A549 (cell line): ENCODE measurements at regions not wholly inside any gene's neighbourhood (a gene's known extent, or its start where the extent isn't known, plus 50 kb on each side); places are given as distances from the start of the nearest gene placed in this dataset.
"Not testable (repeated sequence)": the region's sequence is repeated elsewhere in the genome, so short reads cannot be mapped to it uniquely, and the experiment has no call there.

Source experiments
- ATAC-seq, 2 experiments: fragments of 200-7000 bp in 1 of 2; fragments of >200 bp in 1 of 2; cut with Nextera tagmentation in 1 of 2; cut with Tn5 transposase in 1 of 2; 3 replicates each; pipeline versions ENCODE4 v1.8.0 to v1.9.1; 2018 to 2020; ENCODE audit warnings: mild to moderate bottlenecking in 1 of 2, moderate library complexity in 1 of 2
- CTCF ChIA-PET: fragments of 300-600 bp; sonication (Branson Sonifier 250); formaldehyde crosslinking; extraction: SDS; loops from one replicate; lab custom pipeline; 2021; ENCODE audit warnings: antibody characterized with exemption, inconsistent platforms; lab: Yijun Ruan, JAX
- POLR2A ChIA-PET: fragments of 350-600 bp; formaldehyde crosslinking; extraction: SDS; loops from one replicate; lab custom pipeline; 2021; ENCODE audit warnings: antibody characterized with exemption, inconsistent platforms; lab: Yijun Ruan, JAX
- DNase-seq, 2 experiments: peaks; one replicate each; pipeline versions ENCODE4 v3.0.0 to v3.0.0-alpha.2; 2011 to 2016; ENCODE audit warnings: low read depth in 1 of 2, low spot score in 1 of 2
- FAIRE-seq: peaks from 2 replicates; lab custom pipeline; 2011; peaks lifted over from hg19 to GRCh38; lab: Jason Lieb, UNC
- H3K27ac ChIP-seq, 2 experiments: fragments of >200 bp; sonication (Bioruptor Twin); formaldehyde crosslinking; 3 replicates each; pipeline ENCODE4 v1.5.1; 2016 to 2017
- H3K4me1 ChIP-seq: fragments of >200 bp; sonication (Bioruptor Twin); formaldehyde crosslinking; 3 replicates; pipeline ENCODE4 v1.6.1; 2016
- H3K4me2 ChIP-seq: fragments of >200 bp; sonication (Bioruptor Twin); formaldehyde crosslinking; 3 replicates; pipeline ENCODE4 v1.6.1; 2016
- H3K4me3 ChIP-seq: fragments of >200 bp; sonication (Bioruptor Twin); formaldehyde crosslinking; 3 replicates; pipeline ENCODE4 v1.5.1; 2016
- H3K9me3 ChIP-seq: fragments of >200 bp; sonication (Bioruptor Twin); formaldehyde crosslinking; 3 replicates; pipeline ENCODE4 v1.6.1; 2016
- BHLHE40 ChIP-seq: IDR thresholded peaks from 2 replicates; pipeline ENCODE4 v1.6.1; 2012; ENCODE audit warnings: low read depth, low read length, inconsistent platforms
- CBX2 ChIP-seq: fragments of 200-600 bp; sonication (generic); IDR thresholded peaks from 2 replicates; pipeline ENCODE4 v1.6.1; 2016; ENCODE audit warnings: low read depth, mild to moderate bottlenecking, borderline replicate concordance
- JUN ChIP-seq, 2 experiments: fragments of >200 bp; sonication (Bioruptor Twin); formaldehyde crosslinking; IDR thresholded peaks; 2 replicates in 1 of 2; 3 replicates in 1 of 2; pipeline ENCODE4 v1.6.1; 2016 to 2017
- JUNB ChIP-seq: fragments of >200 bp; sonication (Bioruptor Twin); formaldehyde crosslinking; IDR thresholded peaks from 2 replicates; pipeline ENCODE4 v1.6.1; 2016
- MYC ChIP-seq: IDR thresholded peaks from 2 replicates; pipeline ENCODE4 v1.6.1; 2012; ENCODE audit warnings: mild to moderate bottlenecking, inconsistent platforms, low read length, improper control_type of control experiment, borderline replicate concordance
- WGBS: methylation state at CpG from one replicate; pipeline ENCODE4 v1.1.6; 2017; ENCODE audit errors: missing lambda C conversion rate; 5-methylcytosine and 5-hydroxymethylcytosine counted together
- small RNA-seq, 6 experiments: library from RNA; depleted of rRNA; stranded (forward); fragments of <200 nt; gene quantifications; one replicate each; pipeline ENCODE3, GENCODE V24; 2012
- TF ChIP-seq, protein P1 (sequence below): fragments of 250-450 bp; sonication (Bioruptor Pico); IDR thresholded peaks from 2 replicates; pipeline ENCODE4 v1.5.0; 2021; ENCODE audit warnings: mild to moderate bottlenecking, moderate library complexity, borderline replicate concordance

DNA sequence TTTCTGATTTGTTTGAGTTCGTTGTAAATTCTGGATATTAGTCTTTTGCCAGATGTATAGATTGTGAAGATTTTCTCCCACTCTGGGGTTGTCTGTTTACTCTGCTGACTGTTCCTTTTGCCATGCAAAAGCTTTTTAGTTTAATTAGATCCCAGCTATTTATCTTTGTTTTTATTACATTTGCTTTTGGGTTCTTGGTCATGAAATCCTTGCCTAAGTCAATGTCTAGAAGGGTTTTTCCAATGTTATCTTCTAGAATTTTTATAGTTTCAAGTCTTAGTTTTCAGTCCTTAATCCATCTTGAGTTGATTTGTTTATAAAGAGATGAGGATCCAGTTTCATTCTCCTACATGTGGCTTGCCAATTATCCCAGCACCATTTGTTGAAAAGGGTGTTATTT is 68.7 kb upstream of the ZPLD1 start:
- H3K4me1 ChIP-seq, FAIRE-seq, DNase-seq, H3K4me2 ChIP-seq, POLR2A ChIA-PET, ATAC-seq, H3K9me3 ChIP-seq, CTCF ChIA-PET, H3K4me3 ChIP-seq, H3K27ac ChIP-seq: not testable (repeated sequence)
- 4% methylated on average over 1 of the region's 1 CpG for WGBS

DNA sequence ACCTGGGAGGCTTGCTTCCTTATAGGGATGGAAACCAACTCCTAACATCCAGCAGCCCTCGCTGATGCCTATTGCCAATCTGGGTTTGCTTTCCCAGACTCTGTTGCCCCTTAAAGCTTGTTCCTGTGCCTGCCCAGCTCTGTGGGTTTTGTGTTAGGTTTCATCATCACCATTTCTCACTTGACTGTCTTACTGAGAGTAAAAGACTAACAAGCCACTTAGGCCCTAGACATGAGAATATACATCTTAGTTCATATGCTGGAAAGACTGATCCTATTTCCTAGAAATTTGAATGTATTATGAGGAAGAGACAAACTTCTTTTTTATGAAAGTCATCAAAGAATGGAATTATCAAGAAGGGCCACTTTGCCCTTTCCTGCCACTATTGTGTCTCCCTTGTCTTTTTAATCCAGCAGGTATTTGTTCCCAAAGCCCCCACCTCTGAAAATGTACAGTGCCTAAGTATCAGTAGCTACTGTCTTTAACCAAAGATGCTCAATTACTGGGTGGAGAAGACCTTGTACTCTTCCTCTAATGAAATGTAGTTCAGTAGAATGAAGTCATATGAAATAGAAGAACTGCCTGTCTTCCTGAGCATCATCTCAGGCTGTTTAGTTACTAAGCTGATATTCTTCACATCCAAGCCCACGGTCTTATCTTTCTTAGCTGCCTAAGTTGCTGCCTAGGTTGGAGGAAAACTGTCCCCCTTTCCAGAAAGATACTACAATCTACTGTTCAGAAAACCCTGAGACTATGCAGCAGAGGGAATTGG is 59.8 kb upstream of the ZPLD1 start:
- Histone ChIP-seq H3K4me1 (no peaks in the 10 kb centered on the region), H3K27ac (no peak overlapping the region), H3K4me3 (no peak overlapping the region), H3K4me2 (no peak overlapping the region), H3K9me3 (no peaks in the 10 kb centered on the region)
- no peak for FAIRE-seq
- no peak for TF ChIP-seq CBX2
- DNase-seq, result no peak
- no peak for ATAC-seq
- 38% methylated on average over 2 of the region's 2 CpGs for WGBS
- CTCF ChIA-PET, result no interaction called here
- POLR2A ChIA-PET, result no interaction called here

DNA sequence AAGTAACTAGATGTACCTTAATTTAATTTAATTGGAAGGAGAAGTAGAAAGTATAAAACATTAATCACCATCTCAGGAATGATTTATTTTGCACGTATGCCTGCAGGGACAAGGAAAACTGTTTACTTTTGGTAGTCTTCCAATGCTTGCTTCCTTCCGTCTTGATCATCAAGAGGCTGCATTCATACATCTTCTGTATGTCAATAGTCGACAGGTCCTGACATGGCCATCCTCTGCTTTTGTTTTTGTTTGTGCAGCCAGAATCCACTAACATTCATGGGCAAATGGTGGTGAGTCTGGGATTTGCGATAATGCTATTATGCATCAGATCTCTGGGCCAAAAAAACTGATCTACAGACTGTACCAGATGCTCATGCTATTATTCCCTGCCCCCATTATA is 56.6 kb upstream of the ZPLD1 start:
- CTCF ChIA-PET, result no interaction called here
- no peak overlapping the region for H3K27ac ChIP-seq
- H3K9me3 ChIP-seq, result no peaks in the 10 kb centered on the region
- TF ChIP-seq, protein P1, sequence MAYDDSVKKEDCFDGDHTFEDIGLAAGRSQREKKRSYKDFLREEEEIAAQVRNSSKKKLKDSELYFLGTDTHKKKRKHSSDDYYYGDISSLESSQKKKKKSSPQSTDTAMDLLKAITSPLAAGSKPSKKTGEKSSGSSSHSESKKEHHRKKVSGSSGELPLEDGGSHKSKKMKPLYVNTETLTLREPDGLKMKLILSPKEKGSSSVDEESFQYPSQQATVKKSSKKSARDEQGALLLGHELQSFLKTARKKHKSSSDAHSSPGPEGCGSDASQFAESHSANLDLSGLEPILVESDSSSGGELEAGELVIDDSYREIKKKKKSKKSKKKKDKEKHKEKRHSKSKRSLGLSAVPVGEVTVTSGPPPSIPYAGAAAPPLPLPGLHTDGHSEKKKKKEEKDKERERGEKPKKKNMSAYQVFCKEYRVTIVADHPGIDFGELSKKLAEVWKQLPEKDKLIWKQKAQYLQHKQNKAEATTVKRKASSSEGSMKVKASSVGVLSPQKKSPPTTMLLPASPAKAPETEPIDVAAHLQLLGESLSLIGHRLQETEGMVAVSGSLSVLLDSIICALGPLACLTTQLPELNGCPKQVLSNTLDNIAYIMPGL, result no peak
- TF ChIP-seq JUN (IDR thresholded peaks at IDR 0.05), result no peak
- no peak for TF ChIP-seq JUNB
- no peak for TF ChIP-seq BHLHE40
- no peak for TF ChIP-seq MYC
- DNase-seq (no peak), ATAC-seq (no peak), FAIRE-seq (no peak)
- no peak overlapping the region for H3K4me3 ChIP-seq
- WGBS, result 57% methylated on average over 4 of the region's 4 CpGs
- no peak overlapping the region for H3K4me2 ChIP-seq
- POLR2A ChIA-PET, result no interaction called here
- no peaks in the 10 kb centered on the region for H3K4me1 ChIP-seq

DNA sequence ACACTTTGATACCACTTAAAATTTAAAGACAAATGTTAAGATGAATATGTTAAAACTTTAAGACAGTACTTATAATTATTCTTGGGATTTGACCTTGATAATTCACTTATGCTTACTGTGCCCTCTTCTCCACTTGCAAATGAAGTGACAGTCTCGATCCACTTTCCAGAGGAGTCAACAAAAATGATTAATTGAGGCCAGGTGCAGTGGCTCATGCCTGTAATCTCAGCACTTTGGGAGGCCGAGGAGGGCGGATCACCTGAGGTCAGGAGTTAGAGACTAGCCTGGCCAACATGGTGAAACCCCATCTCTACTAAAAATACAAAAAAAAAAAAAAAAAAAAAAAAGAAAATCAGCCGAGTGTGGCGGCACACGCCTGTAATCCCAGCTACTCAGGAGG is 52.6 kb upstream of the ZPLD1 start:
- FAIRE-seq, H3K27ac ChIP-seq, H3K4me1 ChIP-seq, DNase-seq, H3K4me2 ChIP-seq, POLR2A ChIA-PET, CTCF ChIA-PET, ATAC-seq, H3K9me3 ChIP-seq, H3K4me3 ChIP-seq: not testable (repeated sequence)
- WGBS, result 65% methylated on average over 6 of the region's 6 CpGs

Small RNA genes lying in the stretch of these regions (small RNA-seq; reads per million reads assigned to genes)
- 0 reads per million in 6 experiments for gene AC106712.1
- 0 reads per million in 6 experiments for gene RF00019
